ENCODE measurements at regions not wholly inside any gene's neighbourhood (a gene's known extent, or its start where the extent isn't known, plus 50 kb on each side); places are given as distances from the start of the nearest gene placed in this dataset.
"Not testable (repeated sequence)": the region's sequence is repeated elsewhere in the genome, so short reads cannot be mapped to it uniquely, and the experiment has no call there.

DNA sequence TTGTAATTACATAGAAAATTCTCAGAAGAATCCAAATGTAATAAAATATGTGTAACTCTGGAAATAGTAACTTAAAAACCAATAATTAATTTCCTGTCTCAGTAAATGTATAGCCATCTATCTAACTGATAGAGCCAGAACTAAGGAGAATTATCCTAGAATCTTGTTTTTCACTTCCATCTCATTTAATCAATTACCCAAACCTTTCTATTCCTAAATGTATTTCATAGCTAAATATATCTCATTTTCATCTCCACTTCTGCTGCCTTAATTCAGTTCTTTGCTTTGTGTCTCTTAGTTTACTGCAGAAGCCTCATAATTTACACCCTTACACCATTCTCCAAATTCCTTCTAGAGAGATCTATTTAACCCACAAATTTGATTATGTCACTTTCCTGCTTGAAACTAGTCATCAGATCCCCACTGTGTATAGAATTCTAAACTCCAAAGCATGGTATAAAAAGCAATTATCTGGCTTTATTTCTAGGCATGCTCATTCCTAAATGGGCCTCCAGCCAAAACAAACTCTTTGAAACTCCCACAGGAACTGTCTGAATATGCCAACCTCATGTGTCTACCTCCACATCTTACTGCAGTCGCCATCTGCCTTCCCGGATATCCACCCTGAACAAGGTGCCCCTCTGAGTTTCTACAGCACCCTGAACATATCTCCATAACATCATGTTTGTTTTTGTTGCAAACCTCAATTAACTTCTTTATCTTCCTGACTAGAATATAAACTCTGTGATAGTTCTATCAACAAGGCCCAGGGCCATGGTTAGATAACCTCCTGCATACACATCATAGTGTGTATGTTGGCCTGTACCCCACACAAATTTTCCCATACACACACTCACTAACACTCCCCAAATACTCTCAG, 70.5 kb upstream of the ADTRP start:
- DNase-seq = no peak

DNA sequence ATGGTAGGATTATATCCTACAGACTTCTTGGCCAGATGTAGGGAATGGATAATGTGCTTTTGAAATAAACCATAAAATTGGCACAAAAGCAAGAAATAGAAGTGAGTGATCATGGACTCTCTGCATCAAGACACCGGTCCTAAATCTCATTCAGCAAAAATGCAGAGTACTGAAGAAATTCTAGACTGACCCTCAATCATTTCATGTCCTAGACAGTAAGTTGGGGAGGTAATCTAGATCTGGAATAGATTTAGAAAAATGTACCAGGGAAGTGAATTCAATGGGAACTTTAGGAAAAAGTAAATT, 69.7 kb upstream of the ADTRP start:
- no peak for DNase-seq

DNA sequence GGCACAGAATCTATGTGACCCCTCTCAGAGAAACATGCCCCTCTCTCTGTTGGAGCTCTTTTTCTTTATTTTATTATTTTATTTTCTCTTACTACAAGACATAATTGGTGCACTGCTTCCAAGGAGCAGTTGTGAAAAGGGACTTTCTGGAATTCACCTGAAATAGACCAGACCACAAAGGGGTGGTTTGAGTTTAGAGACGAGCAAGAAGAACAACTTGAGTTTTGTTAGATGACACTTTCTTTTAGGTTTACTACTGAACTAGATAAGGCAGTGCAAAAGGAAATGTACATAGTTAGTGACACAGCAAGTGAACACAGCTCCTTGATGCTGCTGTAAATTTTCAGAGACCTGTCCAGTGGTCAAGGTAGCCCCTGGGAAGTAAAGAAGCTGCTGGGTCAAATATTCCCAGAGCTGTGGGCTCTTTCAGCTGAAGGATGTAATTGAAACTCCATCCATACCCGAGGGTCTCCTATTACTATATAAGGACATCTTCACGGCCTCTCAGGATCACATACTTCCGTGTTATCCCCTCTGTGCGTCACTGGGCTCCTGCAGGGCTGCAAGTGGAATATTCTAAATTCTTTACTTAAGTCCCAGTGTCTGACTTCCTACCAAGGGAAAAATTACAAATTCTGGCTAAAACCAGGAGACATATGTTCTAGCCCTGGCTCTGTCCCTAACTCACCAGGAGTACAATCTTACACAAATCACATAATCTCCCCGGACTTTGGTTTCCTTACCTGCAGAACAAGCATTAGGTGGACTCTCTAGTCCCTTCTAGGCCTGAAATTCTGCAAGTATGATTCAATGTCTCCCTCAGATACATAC, 69.1 kb upstream of the ADTRP start:
- DNase-seq = no peak

DNA sequence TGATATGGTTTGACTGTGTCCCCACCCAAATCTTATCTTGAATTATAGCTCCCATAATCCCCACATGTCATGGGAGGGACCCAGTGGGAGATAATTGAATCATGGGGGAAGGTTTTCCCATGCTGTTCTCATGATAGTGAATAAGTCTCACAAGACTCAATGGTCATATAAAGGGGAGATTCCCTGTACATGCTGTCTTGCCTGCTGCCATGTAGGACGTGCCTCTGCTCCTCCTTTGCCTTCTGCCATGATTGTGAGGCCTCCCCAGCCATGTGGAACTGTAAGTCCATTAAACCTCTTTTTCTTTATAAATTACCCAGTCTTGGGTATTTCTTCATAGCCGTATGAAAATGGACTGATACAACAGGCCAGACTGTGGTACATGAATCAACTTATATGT, 68.5 kb upstream of the ADTRP start:
- DNase-seq = not testable (repeated sequence)

DNA sequence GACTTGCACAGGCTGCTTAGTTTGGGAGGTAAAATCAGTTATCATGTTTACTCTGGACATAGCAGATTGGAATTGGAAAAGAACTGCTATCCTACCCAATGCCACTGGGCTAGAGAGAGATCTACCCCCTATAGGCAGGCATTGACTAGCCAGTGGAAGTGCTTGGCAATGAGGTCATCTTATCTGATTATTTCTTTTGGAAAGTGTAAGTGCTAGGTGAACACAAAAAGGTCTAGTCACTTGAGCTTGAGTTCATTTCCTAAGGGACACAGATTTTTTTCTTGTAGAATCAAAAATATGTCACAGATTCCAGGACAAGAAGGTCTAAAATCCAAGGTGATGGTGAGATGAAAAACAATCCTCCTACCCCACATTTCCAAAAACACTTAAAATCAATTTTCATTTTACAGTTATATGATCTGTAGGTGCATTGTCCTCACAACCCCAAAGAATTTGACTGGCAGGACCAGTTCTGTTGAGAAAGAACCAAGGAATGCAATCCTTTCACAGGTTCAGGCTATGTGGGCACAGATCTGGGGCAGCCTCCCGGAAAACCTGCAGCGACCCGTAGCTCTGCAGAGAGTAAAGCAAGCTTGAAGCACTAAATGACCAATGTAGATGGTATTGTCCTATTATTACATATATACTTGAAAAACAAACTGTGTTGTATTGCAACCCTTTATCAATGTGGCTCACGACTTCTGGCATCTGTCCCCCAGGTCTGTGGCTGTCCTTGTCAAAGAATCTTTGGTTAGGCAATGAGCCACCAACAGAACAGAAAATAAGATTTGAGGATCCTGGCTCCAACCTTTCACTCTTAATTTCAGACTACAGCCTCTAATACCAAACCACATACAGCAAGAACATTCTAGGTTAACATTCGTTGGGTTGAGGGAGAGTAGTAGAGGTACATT, 67.3 kb upstream of the ADTRP start:
- DNase-seq = no peak

DNA sequence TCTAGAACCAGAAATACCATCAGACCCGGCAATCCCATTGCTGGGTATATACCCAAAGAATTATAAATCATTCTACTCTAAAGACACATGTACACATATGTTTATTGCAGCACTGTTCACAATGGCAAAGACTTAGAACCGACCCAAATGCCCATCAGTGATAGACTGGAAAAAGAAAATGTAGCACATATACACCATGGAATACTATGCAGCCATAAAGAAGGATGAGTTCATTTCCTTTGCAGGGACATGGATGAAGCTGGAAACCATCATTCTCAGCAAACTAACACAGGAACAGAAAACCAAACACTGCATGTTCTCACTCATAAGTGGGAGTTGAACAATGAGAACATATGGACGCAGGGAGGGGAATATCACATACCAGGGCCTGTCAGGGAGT, 64.2 kb upstream of the ADTRP start:
- DNase-seq = not testable (repeated sequence)

DNA sequence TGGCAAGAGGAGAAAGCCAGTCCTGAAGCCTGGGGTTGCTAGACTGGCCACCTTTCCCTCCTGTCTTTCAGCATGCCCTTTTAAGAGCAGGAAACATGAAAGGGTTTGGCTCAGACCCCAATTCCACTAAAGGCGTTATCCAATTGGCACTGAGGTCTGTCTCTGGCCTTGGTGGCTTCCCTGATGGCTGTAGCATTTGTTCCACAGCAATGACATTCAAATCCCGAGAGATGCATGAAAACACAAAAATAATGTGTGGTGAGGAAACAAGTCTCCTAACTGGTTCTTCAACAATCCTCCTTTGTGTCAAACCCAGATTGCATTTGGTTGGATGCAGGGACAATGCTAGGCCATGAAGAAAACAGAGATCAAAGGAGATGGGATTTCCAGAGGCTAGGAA, 56.5 kb upstream of the ADTRP start:
- DNase-seq = no peak

DNA sequence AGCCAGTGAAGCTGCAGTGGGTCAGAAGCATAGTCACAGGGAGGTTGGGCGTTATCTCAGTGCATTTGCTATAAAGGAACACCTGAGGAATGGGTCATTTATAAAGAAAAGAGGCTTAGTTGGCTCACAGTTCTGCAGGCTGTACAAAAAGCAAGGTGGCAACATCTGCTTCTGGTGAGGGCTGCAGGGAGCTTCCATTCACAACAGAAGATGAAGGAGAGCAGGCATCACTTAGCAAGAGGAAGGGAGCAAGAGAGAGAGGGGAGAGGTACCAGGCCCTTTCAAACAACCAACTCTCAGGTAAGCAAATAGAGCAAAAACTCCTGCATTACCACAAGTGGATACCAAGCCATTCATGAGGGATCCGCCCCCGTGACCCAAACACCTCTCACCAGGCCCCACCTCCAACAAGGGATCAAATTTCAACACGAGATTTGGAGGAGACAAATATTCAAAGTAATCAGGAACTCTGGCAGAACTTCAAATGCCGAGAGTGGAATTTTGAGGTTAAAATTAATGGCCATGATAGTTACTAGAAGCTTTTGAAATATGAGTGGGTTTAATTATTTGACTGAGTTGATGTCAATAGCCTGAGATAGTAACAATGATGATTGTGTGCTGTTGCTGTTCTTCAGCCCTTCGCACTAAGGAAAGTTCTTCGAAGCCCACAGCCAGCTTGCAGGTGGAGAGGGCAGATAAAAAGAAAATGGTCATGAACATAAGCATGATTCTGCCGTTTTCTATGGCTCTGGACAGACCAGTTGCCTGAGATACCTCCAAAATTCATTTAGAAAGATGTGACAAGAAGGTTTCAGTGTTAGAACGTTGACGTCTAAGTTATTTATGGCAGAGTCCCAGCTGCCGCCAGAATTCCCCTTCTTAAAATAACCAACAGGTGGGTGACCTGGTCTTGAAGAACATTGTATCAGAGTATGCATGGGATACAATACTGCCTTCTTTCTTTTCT, 55.3 kb upstream of the ADTRP start:
- DNase-seq = no peak

DNA sequence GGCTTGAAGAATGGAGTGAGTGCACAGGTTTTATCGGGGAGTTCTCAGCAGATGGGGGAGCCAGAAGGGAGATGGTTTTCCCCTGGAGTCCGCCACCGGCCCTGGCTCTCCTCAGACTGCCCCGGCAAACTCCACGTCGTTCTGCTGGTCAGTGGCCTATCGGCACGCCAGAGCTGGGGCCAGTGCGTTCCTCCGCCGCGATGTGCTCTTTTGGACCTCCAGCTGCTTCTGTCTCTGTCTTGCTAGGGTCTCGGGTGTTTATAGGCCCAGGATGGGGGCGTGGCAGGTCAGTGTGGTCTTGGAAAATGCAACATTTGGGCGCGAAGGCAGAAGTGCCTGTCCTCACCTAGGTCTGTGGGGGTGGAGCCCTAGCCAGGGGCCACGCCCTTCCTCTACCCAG, 53.0 kb upstream of the ADTRP start:
- no peak for DNase-seq

DNA sequence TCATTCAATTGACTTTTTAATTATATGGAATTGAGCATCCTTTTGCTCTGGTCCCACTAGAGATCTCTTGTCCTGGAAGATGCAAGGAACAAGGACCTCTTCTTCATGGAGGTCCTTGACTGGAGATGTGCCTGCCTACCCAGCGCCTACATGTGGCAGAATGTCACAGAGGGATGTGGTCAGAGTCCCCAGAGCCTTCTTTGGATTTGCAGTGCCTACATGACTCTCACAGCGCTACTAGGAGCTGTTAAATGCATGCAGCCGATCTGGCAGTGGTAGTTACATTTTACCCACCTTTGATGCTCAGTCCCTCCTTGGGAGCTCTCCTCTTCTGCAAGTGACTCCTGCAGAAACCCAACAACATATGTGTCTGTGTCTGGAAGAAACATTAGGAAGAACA, 51.9 kb upstream of the ADTRP start:
- no peak for DNase-seq

DNA sequence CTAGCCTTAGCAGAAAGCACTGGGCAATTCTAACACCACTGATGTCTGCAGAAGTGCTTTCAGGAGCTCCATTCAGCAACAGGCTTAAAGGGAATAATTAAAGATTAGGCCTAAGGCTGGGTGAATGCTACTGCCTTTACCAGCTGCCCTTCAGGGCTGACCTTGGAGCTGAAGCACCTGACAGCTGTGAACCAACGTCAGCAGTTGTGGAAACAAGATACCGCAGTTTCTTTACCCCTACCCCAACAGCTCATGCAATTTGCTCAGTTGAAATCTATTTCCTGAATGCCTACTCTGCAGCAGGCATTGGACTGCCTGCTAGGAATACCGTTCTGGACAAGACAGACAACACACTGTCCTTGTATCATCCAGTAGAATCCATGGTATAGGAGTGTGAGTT, 51.5 kb upstream of the ADTRP start:
- no peak for DNase-seq

DNA sequence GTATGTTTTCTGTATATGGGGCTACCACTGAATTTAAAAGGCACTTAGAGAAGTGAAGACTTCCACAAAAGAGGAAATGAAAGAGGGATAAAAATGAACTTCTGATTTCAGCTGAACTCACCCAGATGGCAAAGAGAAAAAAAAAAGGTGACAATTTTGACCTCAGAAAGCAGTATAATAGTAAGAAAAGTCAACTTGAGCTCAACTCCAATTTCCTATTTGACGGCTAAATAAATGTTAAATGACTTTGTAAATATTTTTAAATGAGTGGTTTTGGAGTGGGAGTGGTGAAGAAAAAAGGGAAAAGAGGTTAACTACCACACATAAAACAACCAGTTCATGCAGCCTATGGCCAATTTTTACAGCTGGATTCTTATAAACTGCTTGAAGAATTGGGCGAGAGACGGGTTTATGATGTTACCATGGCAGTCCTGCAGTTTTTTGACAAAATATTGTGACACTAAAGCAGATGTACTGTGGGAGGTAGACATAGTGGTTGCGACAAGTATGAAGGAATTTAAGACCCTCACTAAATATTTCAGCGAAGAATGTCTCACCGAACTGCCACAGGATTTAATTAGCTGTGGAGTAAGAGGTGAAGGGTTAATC, 49.8 kb upstream of the ADTRP start:
- peak; percentile 92 for DNase-seq

Measured in renal pelvis (tissue), 1 donor.